ENCODE measurements at regions not wholly inside any gene's neighbourhood (a gene's known extent, or its start where the extent isn't known, plus 50 kb on each side); places are given as distances from the start of the nearest gene placed in this dataset.

- TF ChIP-seq EZH2 (IDR thresholded peaks at IDR 0.05; ENCODE audit: borderline replicate concordance, low read length) (no peak), CTCF (IDR thresholded peaks at IDR 0.05; ENCODE audit: low read length) (no peak)
- no peaks in the 10 kb centered on the region for H3F3A ChIP-seq (ENCODE audit: insufficient read depth, low read length)
Observed at GRCh38 chr6:21531393-21531792, 62.2 kb upstream of the SOX4 start.

GRCh38 chr6:21533678-21534077, 59.9 kb upstream of the SOX4 start:
- H3K27me3 ChIP-seq (ENCODE audit: insufficient read depth, low read length), result no peaks in the 10 kb centered on the region
- H3K4me1 ChIP-seq (ENCODE audit: insufficient read depth, low read length, severe bottlenecking), result no peaks in the 10 kb centered on the region
- no peaks in the 10 kb centered on the region for H3K9me3 ChIP-seq (ENCODE audit: low read length)
- no peaks in the 10 kb centered on the region for H3K79me2 ChIP-seq (ENCODE audit: insufficient read depth, low read length)
- TF ChIP-seq EZH2 (IDR thresholded peaks at IDR 0.05; ENCODE audit: borderline replicate concordance, low read length), result no peak
- TF ChIP-seq CTCF (IDR thresholded peaks at IDR 0.05; ENCODE audit: low read length), result no peak
- no peak overlapping the region for H3K4me2 ChIP-seq (ENCODE audit: low read length)
- H3K27ac ChIP-seq (ENCODE audit: low read depth, low read length, poor library complexity, severe bottlenecking), result no peak overlapping the region
- H3K4me3 ChIP-seq (ENCODE audit: low read depth, low read length, poor library complexity, severe bottlenecking), result no peak overlapping the region
- H3K9me2 ChIP-seq (ENCODE audit: low read depth, low read length), result no peaks in the 10 kb centered on the region
- H3F3A ChIP-seq (ENCODE audit: insufficient read depth, low read length), result no peaks in the 10 kb centered on the region
- no peaks in the 10 kb centered on the region for H4K20me1 ChIP-seq (ENCODE audit: insufficient read depth, low read length)
- no peak overlapping the region for H3K9ac ChIP-seq (ENCODE audit: low read length)
- H3K36me3 ChIP-seq (ENCODE audit: insufficient read depth, low read length), result no peaks in the 10 kb centered on the region
- H2AFZ ChIP-seq (ENCODE audit: low read length), result no peak overlapping the region

More at GRCh38 chr6:21531393-21531792, 62.2 kb upstream of the SOX4 start:
- no peak overlapping the region for H3K4me2 ChIP-seq (ENCODE audit: low read length)
- H3K79me2 ChIP-seq (ENCODE audit: insufficient read depth, low read length), result no peaks in the 10 kb centered on the region
- no peak overlapping the region for H3K4me3 ChIP-seq (ENCODE audit: low read depth, low read length, poor library complexity, severe bottlenecking)
- no peaks in the 10 kb centered on the region for H3K9me2 ChIP-seq (ENCODE audit: low read depth, low read length)
- no peaks in the 10 kb centered on the region for H3K9me3 ChIP-seq (ENCODE audit: low read length)
- no peak overlapping the region for H3K27ac ChIP-seq (ENCODE audit: low read depth, low read length, poor library complexity, severe bottlenecking)
- no peaks in the 10 kb centered on the region for H4K20me1 ChIP-seq (ENCODE audit: insufficient read depth, low read length)
- no peaks in the 10 kb centered on the region for H3K4me1 ChIP-seq (ENCODE audit: insufficient read depth, low read length, severe bottlenecking)
- no peaks in the 10 kb centered on the region for H3K27me3 ChIP-seq (ENCODE audit: insufficient read depth, low read length)
- H2AFZ ChIP-seq (ENCODE audit: low read length), result no peak overlapping the region
- no peaks in the 10 kb centered on the region for H3K36me3 ChIP-seq (ENCODE audit: insufficient read depth, low read length)
- no peak overlapping the region for H3K9ac ChIP-seq (ENCODE audit: low read length)

GRCh38 chr6:21536280-21536766, 57.2 kb upstream of the SOX4 start:
- no peak overlapping the region for H2AFZ ChIP-seq (ENCODE audit: low read length)
- no peak overlapping the region for H3K27ac ChIP-seq (ENCODE audit: low read depth, low read length, poor library complexity, severe bottlenecking)
- no peaks in the 10 kb centered on the region for H3K27me3 ChIP-seq (ENCODE audit: insufficient read depth, low read length)
- TF ChIP-seq EZH2 (IDR thresholded peaks at IDR 0.05; ENCODE audit: borderline replicate concordance, low read length) (no peak), CTCF (IDR thresholded peaks at IDR 0.05; ENCODE audit: low read length) (no peak)
- H3K4me3 ChIP-seq (ENCODE audit: low read depth, low read length, poor library complexity, severe bottlenecking), result no peak overlapping the region
- H3K9me2 ChIP-seq (ENCODE audit: low read depth, low read length), result no peaks in the 10 kb centered on the region
- H3K4me2 ChIP-seq (ENCODE audit: low read length), result no peak overlapping the region
- no peaks in the 10 kb centered on the region for H3K36me3 ChIP-seq (ENCODE audit: insufficient read depth, low read length)
- H3F3A ChIP-seq (ENCODE audit: insufficient read depth, low read length), result no peaks in the 10 kb centered on the region
- H3K79me2 ChIP-seq (ENCODE audit: insufficient read depth, low read length), result no peaks in the 10 kb centered on the region
- H3K4me1 ChIP-seq (ENCODE audit: insufficient read depth, low read length, severe bottlenecking), result no peaks in the 10 kb centered on the region
- no peaks in the 10 kb centered on the region for H3K9me3 ChIP-seq (ENCODE audit: low read length)
- no peak overlapping the region for H3K9ac ChIP-seq (ENCODE audit: low read length)
- no peaks in the 10 kb centered on the region for H4K20me1 ChIP-seq (ENCODE audit: insufficient read depth, low read length)

All from OCI-LY1 (cell line).